ENCODE measurements at regions not wholly inside any gene's neighbourhood (a gene's known extent, or its start where the extent isn't known, plus 50 kb on each side); places are given as distances from the start of the nearest gene placed in this dataset.

DNA sequence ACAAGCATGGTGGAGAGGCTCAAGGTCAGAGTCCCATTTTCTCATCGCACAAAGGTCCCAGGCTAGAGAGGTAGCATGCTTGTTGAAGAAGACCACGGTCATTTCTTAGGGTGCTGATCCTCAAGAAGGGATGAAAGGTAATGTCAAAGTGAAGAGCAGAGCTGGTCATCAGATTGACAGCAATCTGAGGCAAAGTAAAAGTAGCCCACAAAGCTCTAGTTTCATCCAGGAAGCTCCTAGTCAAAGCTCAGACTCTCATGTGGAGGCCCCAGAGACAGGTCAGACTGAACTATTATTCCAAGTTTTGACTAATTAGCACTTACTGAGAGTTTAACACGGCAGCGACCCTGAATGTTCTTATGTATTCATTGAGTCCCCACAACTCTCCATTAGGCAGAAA lies 270.6 kb downstream of the RPS29 start:
- ChIA-PET CTCF (no interaction called here), POLR2A (no interaction called here)
- DNase-seq (ENCODE audit: extremely low spot score), result no peak
- TF ChIP-seq ZNF384 (IDR thresholded peaks at IDR 0.05) (no peak), FOXK2 (IDR thresholded peaks at IDR 0.05) (no peak), L3MBTL2 (conservative IDR thresholded peaks at IDR 0.05) (no peak), LEF1 (IDR thresholded peaks at IDR 0.05; ENCODE audit: borderline replicate concordance) (no peak), SUZ12 (IDR thresholded peaks at IDR 0.05) (no peak), TARDBP (IDR thresholded peaks at IDR 0.05) (no peak), HDGF (IDR thresholded peaks at IDR 0.05; ENCODE audit: borderline replicate concordance) (no peak), FOXM1 (IDR thresholded peaks at IDR 0.05; ENCODE audit: borderline replicate concordance) (no peak)

- no peak for DNase-seq (ENCODE audit: extremely low spot score)
- TF ChIP-seq SP1 (IDR thresholded peaks at IDR 0.05), result no peak
- TF ChIP-seq TARDBP (IDR thresholded peaks at IDR 0.05), result no peak
- TF ChIP-seq BHLHE40 (IDR thresholded peaks at IDR 0.05; ENCODE audit: borderline replicate concordance), result no peak
- no peak for TF ChIP-seq NFRKB (IDR thresholded peaks at IDR 0.05)
- no peak for TF ChIP-seq ZNF384 (IDR thresholded peaks at IDR 0.05)
- TF ChIP-seq ARNT (IDR thresholded peaks at IDR 0.05), result no peak
- TF ChIP-seq CTBP1 (IDR thresholded peaks at IDR 0.05; ENCODE audit: borderline replicate concordance), result no peak
- no peak for TF ChIP-seq FOXM1 (IDR thresholded peaks at IDR 0.05; ENCODE audit: borderline replicate concordance)
- no peak for TF ChIP-seq L3MBTL2 (conservative IDR thresholded peaks at IDR 0.05)
- no peak for TF ChIP-seq LEF1 (IDR thresholded peaks at IDR 0.05; ENCODE audit: borderline replicate concordance)
- TF ChIP-seq FOXK2 (IDR thresholded peaks at IDR 0.05), result no peak
- TF ChIP-seq, protein P1, sequence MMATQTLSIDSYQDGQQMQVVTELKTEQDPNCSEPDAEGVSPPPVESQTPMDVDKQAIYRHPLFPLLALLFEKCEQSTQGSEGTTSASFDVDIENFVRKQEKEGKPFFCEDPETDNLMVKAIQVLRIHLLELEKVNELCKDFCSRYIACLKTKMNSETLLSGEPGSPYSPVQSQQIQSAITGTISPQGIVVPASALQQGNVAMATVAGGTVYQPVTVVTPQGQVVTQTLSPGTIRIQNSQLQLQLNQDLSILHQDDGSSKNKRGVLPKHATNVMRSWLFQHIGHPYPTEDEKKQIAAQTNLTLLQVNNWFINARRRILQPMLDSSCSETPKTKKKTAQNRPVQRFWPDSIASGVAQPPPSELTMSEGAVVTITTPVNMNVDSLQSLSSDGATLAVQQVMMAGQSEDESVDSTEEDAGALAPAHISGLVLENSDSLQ (IDR thresholded peaks at IDR 0.05), result no peak
- no peak for TF ChIP-seq FOXA1 (IDR thresholded peaks at IDR 0.05)
- TF ChIP-seq HDGF (IDR thresholded peaks at IDR 0.05; ENCODE audit: borderline replicate concordance), result no peak
- no peak for TF ChIP-seq ELF4 (IDR thresholded peaks at IDR 0.05)
- no peak for TF ChIP-seq SUZ12 (IDR thresholded peaks at IDR 0.05)
- CTCF ChIA-PET, result no interaction called here
- POLR2A ChIA-PET, result no interaction called here
These were observed 271.4 kb downstream of the RPS29 start for GRCh38 chr14:49314737-49315136.

- CTCF ChIA-PET, result no interaction called here
- POLR2A ChIA-PET, result no interaction called here
These were observed 273.1 kb downstream of the RPS29 start for GRCh38 chr14:49313108-49313507.

DNA sequence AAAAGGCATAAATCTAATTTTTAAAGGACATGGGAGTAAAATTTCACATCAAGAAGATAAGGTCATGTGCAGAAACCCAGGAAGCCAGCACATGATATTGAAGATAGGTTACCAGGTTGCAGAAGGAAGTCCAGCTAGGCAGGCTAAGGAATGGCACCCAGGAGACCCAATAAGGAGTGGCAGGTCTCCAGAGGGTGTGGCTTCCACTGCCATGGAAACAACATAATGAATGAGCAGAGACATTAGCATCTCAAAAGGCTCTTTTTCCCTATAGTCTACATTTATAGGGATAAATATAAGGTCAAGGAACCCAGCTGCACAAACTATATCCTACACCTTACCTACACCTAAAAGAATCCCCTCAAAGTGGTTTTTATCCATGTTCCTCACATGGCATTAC lies 275.9 kb downstream of the RPS29 start:
- DNase-seq (ENCODE audit: extremely low spot score), result no peak
- TF ChIP-seq, protein P1 (IDR thresholded peaks at IDR 0.05), result peak; percentile 42; the same call in 1 of the 2 replicates
- TF ChIP-seq FOXM1 (IDR thresholded peaks at IDR 0.05; ENCODE audit: borderline replicate concordance), result no peak
- ChIA-PET POLR2A (no interaction called here), CTCF (no interaction called here)

More at GRCh38 chr14:49313108-49313507, 273.1 kb downstream of the RPS29 start:
- no peak for DNase-seq (ENCODE audit: extremely low spot score)
- TF ChIP-seq L3MBTL2 (conservative IDR thresholded peaks at IDR 0.05), result no peak
- no peak for TF ChIP-seq BHLHE40 (IDR thresholded peaks at IDR 0.05; ENCODE audit: borderline replicate concordance)
- TF ChIP-seq ARNT (IDR thresholded peaks at IDR 0.05), result no peak
- no peak for TF ChIP-seq FOXA1 (IDR thresholded peaks at IDR 0.05)
- TF ChIP-seq FOXK2 (IDR thresholded peaks at IDR 0.05), result no peak
- no peak for TF ChIP-seq ELF4 (IDR thresholded peaks at IDR 0.05)
- TF ChIP-seq ZNF384 (IDR thresholded peaks at IDR 0.05), result no peak

DNA sequence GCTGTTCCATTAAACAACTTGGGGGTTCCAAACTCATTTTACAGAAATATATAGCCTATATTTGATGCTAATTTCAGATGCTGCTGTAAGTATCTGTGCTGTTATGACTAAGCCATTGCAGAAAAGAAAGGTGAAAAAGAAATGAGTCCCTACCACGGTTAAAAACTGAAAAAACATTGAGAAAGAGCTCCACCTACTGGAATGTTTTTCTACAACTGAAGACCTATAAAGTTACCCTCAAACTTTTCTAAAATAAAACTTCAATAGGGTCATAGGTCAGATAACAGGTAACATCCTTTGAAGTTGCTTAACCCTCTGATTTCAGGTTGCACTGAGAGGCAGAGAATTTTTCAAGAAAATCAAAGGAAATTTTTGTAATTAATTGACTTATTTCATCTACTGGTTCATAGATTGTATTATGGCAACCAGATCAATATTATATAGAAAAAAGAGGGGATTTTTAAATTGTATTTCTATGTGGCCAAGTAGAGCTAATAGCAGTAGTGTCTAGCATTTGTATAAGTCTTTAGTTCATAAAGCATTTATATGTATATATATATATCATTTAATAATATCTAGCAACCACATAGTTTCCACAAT lies 279.9 kb downstream of the RPS29 start:
- TF ChIP-seq TARDBP (IDR thresholded peaks at IDR 0.05) (no peak), NFRKB (IDR thresholded peaks at IDR 0.05) (no peak), BHLHE40 (IDR thresholded peaks at IDR 0.05; ENCODE audit: borderline replicate concordance) (no peak), FOXK2 (IDR thresholded peaks at IDR 0.05) (no peak), FOXM1 (IDR thresholded peaks at IDR 0.05; ENCODE audit: borderline replicate concordance) (no peak), SP1 (IDR thresholded peaks at IDR 0.05) (no peak), ARNT (IDR thresholded peaks at IDR 0.05) (no peak), SUZ12 (IDR thresholded peaks at IDR 0.05) (no peak), FOXA1 (IDR thresholded peaks at IDR 0.05) (no peak), LEF1 (IDR thresholded peaks at IDR 0.05; ENCODE audit: borderline replicate concordance) (no peak), L3MBTL2 (conservative IDR thresholded peaks at IDR 0.05) (no peak), CTBP1 (IDR thresholded peaks at IDR 0.05; ENCODE audit: borderline replicate concordance) (no peak), ELF4 (IDR thresholded peaks at IDR 0.05) (no peak), HDGF (IDR thresholded peaks at IDR 0.05; ENCODE audit: borderline replicate concordance) (no peak), ZNF384 (IDR thresholded peaks at IDR 0.05) (no peak)
- TF ChIP-seq, protein P1 (IDR thresholded peaks at IDR 0.05), result no peak
- CTCF ChIA-PET, result interaction anchor here (0.7 to 1.0 kb wide), 3 partner anchors 11 to 197 kb away, joined by 3 to 6 read pairs (median 3); no protein-coding TSS in a partner anchor
- DNase-seq (ENCODE audit: extremely low spot score), result no peak
- POLR2A ChIA-PET, result no interaction called here

- DNase-seq (ENCODE audit: extremely low spot score), result peak; percentile 44
- ChIA-PET POLR2A (no interaction called here), CTCF (no interaction called here)
- TF ChIP-seq LEF1 (IDR thresholded peaks at IDR 0.05; ENCODE audit: borderline replicate concordance) (no peak), ZNF384 (IDR thresholded peaks at IDR 0.05) (no peak), ARNT (IDR thresholded peaks at IDR 0.05) (no peak), TARDBP (IDR thresholded peaks at IDR 0.05) (no peak), SP1 (IDR thresholded peaks at IDR 0.05) (no peak), ELF4 (IDR thresholded peaks at IDR 0.05) (no peak), NFRKB (IDR thresholded peaks at IDR 0.05) (no peak), CTBP1 (IDR thresholded peaks at IDR 0.05; ENCODE audit: borderline replicate concordance) (no peak), BHLHE40 (IDR thresholded peaks at IDR 0.05; ENCODE audit: borderline replicate concordance) (no peak)
- TF ChIP-seq, protein P1 (IDR thresholded peaks at IDR 0.05), result no peak
These were observed 282.1 kb downstream of the RPS29 start for GRCh38 chr14:49303946-49304516.

Measured in HEK293T (cell line).